Endothelial cell of umbilical vein (primary cell): ENCODE measurements at regions not wholly inside any gene's neighbourhood (a gene's known extent, or its start where the extent isn't known, plus 50 kb on each side); places are given as distances from the start of the nearest gene placed in this dataset.

ENCODE experiments used
- BruUV-seq: library from RNA; stranded (reverse); fragments of 400-500 nt; replicated peaks from 2 replicates; lab custom pipeline; 2021; lab: Mats Ljungman, UMichigan
- CTCF ChIA-PET: fragments of 300-600, 350-600 bp; sonication (Branson Sonifier 250); formaldehyde crosslinking; loops from one replicate; lab custom pipeline; 2021; ENCODE audit warnings: antibody characterized with exemption, inconsistent platforms; lab: Charles Lee
- POLR2A ChIA-PET: fragments of 300-600, 350-600 bp; sonication (Branson Sonifier 250); formaldehyde crosslinking; loops from one replicate; lab custom pipeline; 2021; ENCODE audit warnings: antibody characterized with exemption, inconsistent platforms; lab: Charles Lee
- DNase-seq: peaks from one replicate; pipeline ENCODE4 v3.0.0-alpha.2; 2011; ENCODE audit warnings: low read depth, low spot score
- FAIRE-seq: peaks from 2 replicates; lab custom pipeline; 2011; peaks lifted over from hg19 to GRCh38; lab: Jason Lieb, UNC
- H2AFZ ChIP-seq: 2 replicates; pipeline ENCODE4 v1.6.0; 2012; ENCODE audit warnings: low read depth, low read length, control low read depth, inconsistent platforms
- H3K27ac ChIP-seq: 2 replicates; pipeline ENCODE4 v1.5.1; 2011; ENCODE audit warnings: low read depth, mild to moderate bottlenecking, control low read depth, low read length, moderate library complexity; ENCODE audit not compliant: insufficient read depth
- H3K27me3 ChIP-seq, 2 experiments: 2 replicates each; pipeline versions ENCODE4 v1.6.0 to v1.6.1; 2011; ENCODE audit warnings: low read length in 2 of 2, mixed read lengths in 1 of 2; ENCODE audit not compliant: control insufficient read depth in 2 of 2, insufficient read depth in 2 of 2
- H3K36me3 ChIP-seq, 2 experiments: 2 replicates in 1 of 2; 3 replicates in 1 of 2; pipeline ENCODE4 v1.5.1; 2011; ENCODE audit warnings: low read length in 2 of 2, mild to moderate bottlenecking in 1 of 2, moderate library complexity in 1 of 2; ENCODE audit not compliant: control insufficient read depth in 2 of 2, insufficient read depth in 2 of 2; ENCODE audit errors: extremely low read depth in 1 of 2
- H3K4me1 ChIP-seq: 3 replicates; pipeline ENCODE4 v1.5.1; 2011; ENCODE audit warnings: mild to moderate bottlenecking, low read length; ENCODE audit not compliant: control insufficient read depth, insufficient read depth; ENCODE audit errors: extremely low read depth
- H3K4me2 ChIP-seq: 2 replicates; pipeline ENCODE4 v1.6.1; 2011; ENCODE audit warnings: low read length, control low read depth, mixed read lengths; ENCODE audit not compliant: insufficient read depth
- H3K4me3 ChIP-seq, 3 experiments: fragments of 200-600 bp in 1 of 3; sonication (generic), shearing (Covaris generic) in 1 of 3; replicated peaks in 1 of 3; 2 replicates each; pipeline ENCODE4 v1.5.1; 2011 to 2016; ENCODE audit warnings: control low read depth in 3 of 3, low read length in 3 of 3, mild to moderate bottlenecking in 2 of 3, inconsistent platforms in 1 of 3, low read depth in 1 of 3, moderate library complexity in 1 of 3; ENCODE audit not compliant: insufficient read depth in 1 of 3
- H3K79me2 ChIP-seq: 2 replicates; pipeline ENCODE4 v1.6.0; 2012; ENCODE audit warnings: low read length, inconsistent platforms; ENCODE audit not compliant: control insufficient read depth, insufficient read depth
- H3K9ac ChIP-seq: replicated peaks from 2 replicates; pipeline ENCODE3; 2011; ENCODE audit warnings: low read length, control low read depth; ENCODE audit not compliant: insufficient read depth; ENCODE audit errors: extremely low read depth
- H3K9me1 ChIP-seq: replicated peaks from 3 replicates; pipeline ENCODE4 v1.6.0; 2011; ENCODE audit warnings: mild to moderate bottlenecking, low read length; ENCODE audit not compliant: control insufficient read depth, insufficient read depth; ENCODE audit errors: extremely low read depth
- H3K9me3 ChIP-seq: replicated peaks from 2 replicates; pipeline ENCODE4 v1.5.1; 2012; ENCODE audit warnings: low read length, inconsistent platforms; ENCODE audit not compliant: control insufficient read depth, insufficient read depth
- H4K20me1 ChIP-seq: replicated peaks from 2 replicates; pipeline ENCODE3; 2011; ENCODE audit warnings: mild to moderate bottlenecking, low read length; ENCODE audit not compliant: control insufficient read depth, insufficient read depth; ENCODE audit errors: extremely low read depth
- CTCF ChIP-seq, 2 donors: IDR thresholded peaks; 1 replicate in 1 of 2; 2 replicates in 1 of 2; pipeline ENCODE4 v1.5.1; 2011; ENCODE audit warnings: low read length in 2 of 2, mild to moderate bottlenecking in 2 of 2, moderate library complexity in 2 of 2, control low read depth in 1 of 2, inconsistent platforms in 1 of 2, low read depth in 1 of 2; ENCODE audit not compliant: insufficient read depth in 1 of 2; ENCODE audit errors: extremely low read depth in 1 of 2
- EZH2 ChIP-seq: IDR thresholded peaks from 2 replicates; pipeline ENCODE4 v1.6.1; 2012; ENCODE audit warnings: borderline replicate concordance, low read depth, mild to moderate bottlenecking, moderate library complexity, low read length, inconsistent platforms; ENCODE audit not compliant: severe bottlenecking
- FOS ChIP-seq: IDR thresholded peaks from 2 replicates; pipeline ENCODE4 v1.6.1; 2011; ENCODE audit warnings: mild to moderate bottlenecking, low read length, moderate library complexity, borderline replicate concordance; ENCODE audit not compliant: insufficient read depth
- GATA2 ChIP-seq: IDR thresholded peaks from 2 replicates; pipeline ENCODE4 v1.7.0; 2011; ENCODE audit warnings: low read depth, mild to moderate bottlenecking, moderate library complexity, mixed read lengths, low read length; ENCODE audit not compliant: insufficient read length, insufficient read depth
- JUN ChIP-seq: IDR thresholded peaks from 2 replicates; pipeline ENCODE4 v1.6.1; 2011; ENCODE audit warnings: borderline replicate concordance, low read depth; ENCODE audit not compliant: insufficient read length, insufficient read depth
- MAX ChIP-seq: IDR thresholded peaks from 2 replicates; pipeline ENCODE4 v1.6.1; 2011; ENCODE audit not compliant: insufficient read depth, insufficient read length
- MYC ChIP-seq: IDR thresholded peaks from one replicate; pipeline ENCODE4 v1.6.1; 2011; ENCODE audit warnings: mild to moderate bottlenecking, low read depth, low read length
- POLR2A ChIP-seq: IDR thresholded peaks from 2 replicates; pipeline ENCODE4 v1.6.1; 2012; ENCODE audit warnings: low read depth, mild to moderate bottlenecking, control low read depth, low read length
- POLR2AphosphoS5 ChIP-seq: IDR thresholded peaks from 2 replicates; pipeline ENCODE4 v1.6.1; 2012; ENCODE audit warnings: low read depth, mild to moderate bottlenecking, control low read depth, low read length, moderate library complexity; ENCODE audit not compliant: insufficient read depth
- dilution Hi-C: fragments of 300-500 bp; cut with MboI; formaldehyde crosslinking; loops from one replicate; pipeline ENCODE4 v1.15.0; 2019; ENCODE audit warnings: low sequenced_read_pairs; ENCODE audit not compliant: extremely low pct_ligation_motif_present
- intact Hi-C: fragments of 100-400 bp; cut with micrococcal nuclease; formaldehyde crosslinking; loops from one replicate; pipeline ENCODE4 v1.10.0; 2022

GRCh38 chr2:220493871-220494525 is 866.6 kb downstream of the SLC4A3 start:
- Histone ChIP-seq H3K4me1 (no peaks in the 10 kb centered on the region), H3K4me2 (no peak overlapping the region), H3K9ac (no peak overlapping the region), H2AFZ (no peak overlapping the region), H3K27ac (no peak overlapping the region), H3K36me3 (no peaks in the 10 kb centered on the region), H3K79me2 (no peaks in the 10 kb centered on the region), H3K27me3 (no peaks in the 10 kb centered on the region), H3K4me3 (no peak overlapping the region), H3K9me1 (no peaks in the 10 kb centered on the region), H3K9me3 (no peaks in the 10 kb centered on the region), H4K20me1 (no peaks in the 10 kb centered on the region)
- TF ChIP-seq MAX (no peak), FOS (no peak), CTCF (IDR thresholded peaks at IDR 0.05; ENCODE audit: extremely low read depth in 1 of 2, insufficient read depth in 1 of 2, low read depth in 1 of 2, low read length in 2 of 2) (no peak), MYC (no peak), GATA2 (no peak), POLR2AphosphoS5 (no peak), EZH2 (no peak), POLR2A (no peak), JUN (no peak)
- dilution Hi-C loops = no loop called here
- FAIRE-seq = no peak
- CTCF ChIA-PET = no interaction called here
- intact Hi-C loops = no loop called here
- BruUV-seq = no TSS peak
- POLR2A ChIA-PET = no interaction called here
- no peak for DNase-seq
